BE2C (cell line): ENCODE measurements at regions not wholly inside any gene's neighbourhood (a gene's known extent, or its start where the extent isn't known, plus 50 kb on each side); places are given as distances from the start of the nearest gene placed in this dataset.

Experiments used
- DNase-seq: peaks from one replicate; pipeline ENCODE4 v3.0.0-alpha.2; 2020
- H3K27me3 ChIP-seq: fragments of 250-450 bp; sonication (Bioruptor Pico); 2 replicates; pipeline ENCODE4 v1.5.1; 2020; ENCODE audit warnings: mild to moderate bottlenecking
- H3K36me3 ChIP-seq: fragments of 250-450 bp; sonication (Bioruptor Pico); 2 replicates; pipeline ENCODE4 v1.5.1; 2020; ENCODE audit warnings: mild to moderate bottlenecking
- H3K4me1 ChIP-seq: fragments of 250-450 bp; sonication (Bioruptor Pico); 2 replicates; pipeline ENCODE4 v1.5.1; 2020
- H3K4me3 ChIP-seq: 2 replicates; pipeline ENCODE4 v1.5.1; 2011; ENCODE audit warnings: low read depth, low read length
- H3K9me3 ChIP-seq: fragments of 250-450 bp; sonication (Bioruptor Pico); 2 replicates; pipeline ENCODE4 v1.5.1; 2020
- CTCF ChIP-seq: IDR thresholded peaks from 2 replicates; pipeline ENCODE4 v1.5.1; 2012; ENCODE audit warnings: mild to moderate bottlenecking, low read depth, low read length

- no peaks in the 10 kb centered on the region for H3K36me3 ChIP-seq
Observed at GRCh38 chr6:18527836-18528743, 140.9 kb downstream of the RNF144B start.

GRCh38 chr6:18530201-18530600 is 143.1 kb downstream of the RNF144B start:
- no peaks in the 10 kb centered on the region for H3K4me1 ChIP-seq
- DNase-seq, result no peak
- no peak for TF ChIP-seq CTCF
- no peaks in the 10 kb centered on the region for H3K27me3 ChIP-seq
- no peaks in the 10 kb centered on the region for H3K36me3 ChIP-seq
- no peaks in the 10 kb centered on the region; the same call in 1 of the 2 replicates for H3K9me3 ChIP-seq
- H3K4me3 ChIP-seq, result no peak overlapping the region

More at GRCh38 chr6:18527836-18528743, 140.9 kb downstream of the RNF144B start:
- Histone ChIP-seq H3K27me3 (no peaks in the 10 kb centered on the region), H3K4me3 (no peak overlapping the region), H3K4me1 (no peaks in the 10 kb centered on the region), H3K9me3 (no peaks in the 10 kb centered on the region; the same call in 1 of the 2 replicates)
- no peak for DNase-seq
- TF ChIP-seq CTCF, result peak; percentile 3; the same call in 1 of the 2 replicates

GRCh38 chr6:18532139-18532538 is 145.0 kb downstream of the RNF144B start:
- Histone ChIP-seq H3K36me3 (no peaks in the 10 kb centered on the region), H3K27me3 (no peaks in the 10 kb centered on the region), H3K9me3 (no peaks in the 10 kb centered on the region; the same call in 1 of the 2 replicates), H3K4me3 (no peak overlapping the region), H3K4me1 (no peaks in the 10 kb centered on the region)
- TF ChIP-seq CTCF, result no peak
- no peak for DNase-seq

- H3K9me3 ChIP-seq, result no peaks in the 10 kb centered on the region
- H3K4me1 ChIP-seq, result no peaks in the 10 kb centered on the region
- TF ChIP-seq CTCF, result no peak
- H3K4me3 ChIP-seq, result no peak overlapping the region
- H3K27me3 ChIP-seq, result no peaks in the 10 kb centered on the region
- H3K36me3 ChIP-seq, result no peaks in the 10 kb centered on the region
- no peak for DNase-seq
Observed at GRCh38 chr6:18533793-18534192, 146.6 kb downstream of the RNF144B start.

DNA sequence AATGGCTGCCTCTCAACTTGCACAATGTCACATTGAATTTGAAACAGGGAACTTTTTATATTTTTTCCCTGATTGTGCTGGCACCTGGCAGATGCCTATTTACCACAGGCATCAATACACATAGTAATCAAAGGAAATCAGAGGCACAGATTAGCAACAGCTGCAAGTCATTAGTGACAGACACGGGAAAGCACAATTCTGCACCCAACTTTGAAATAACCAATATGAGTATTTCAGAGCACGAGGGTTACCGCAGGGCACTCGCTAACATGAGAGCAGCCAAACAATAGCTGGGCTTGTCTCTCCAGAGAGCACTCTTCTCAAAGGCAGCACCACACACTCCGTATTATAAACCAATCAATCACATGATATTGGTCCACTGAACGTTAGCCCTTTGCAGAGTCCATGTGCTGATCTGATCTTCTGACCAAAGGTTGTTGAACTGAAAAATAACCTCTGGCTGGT is 149.5 kb downstream of the RNF144B start:
- no peak for DNase-seq
- H3K4me1 ChIP-seq, result no peaks in the 10 kb centered on the region
- H3K27me3 ChIP-seq, result no peaks in the 10 kb centered on the region
- H3K9me3 ChIP-seq, result no peaks in the 10 kb centered on the region
- H3K4me3 ChIP-seq, result no peak overlapping the region
- no peak for TF ChIP-seq CTCF
- no peaks in the 10 kb centered on the region for H3K36me3 ChIP-seq

DNA sequence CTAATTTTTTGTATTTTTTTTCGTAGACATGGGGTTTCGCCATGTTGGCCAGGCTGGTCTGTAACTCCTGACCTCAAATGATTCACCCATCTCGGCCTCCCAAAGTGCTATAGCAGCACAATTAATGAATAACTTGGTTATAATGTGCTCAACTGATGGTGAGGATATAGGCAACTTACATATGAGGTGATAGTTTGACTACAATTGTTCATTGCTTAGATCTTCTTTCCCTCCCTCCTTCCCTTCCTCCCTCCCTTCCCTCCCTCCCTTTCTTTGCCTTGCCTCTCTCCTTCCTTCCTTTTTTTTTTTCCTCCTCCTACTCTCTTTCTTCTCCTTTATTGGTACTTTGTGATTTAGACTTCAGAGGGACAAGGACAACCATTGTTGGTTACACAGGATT is 151.2 kb downstream of the RNF144B start:
- Histone ChIP-seq H3K4me1 (no peaks in the 10 kb centered on the region), H3K36me3 (no peaks in the 10 kb centered on the region), H3K4me3 (no peak overlapping the region), H3K27me3 (no peaks in the 10 kb centered on the region), H3K9me3 (no peaks in the 10 kb centered on the region)
- TF ChIP-seq CTCF, result no peak
- no peak for DNase-seq
